Ishikawa (cell line): ENCODE measurements at regions not wholly inside any gene's neighbourhood (a gene's known extent, or its start where the extent isn't known, plus 50 kb on each side); places are given as distances from the start of the nearest gene placed in this dataset.

Source experiments
- TAF1 ChIP-seq: IDR thresholded peaks from 2 replicates; pipeline ENCODE4 v1.6.1; 2012; ENCODE audit warnings: low read depth, mild to moderate bottlenecking
- TF ChIP-seq, protein P1 (sequence below): IDR thresholded peaks from 2 replicates; pipeline ENCODE4 v1.6.1; 2012; ENCODE audit warnings: low read depth, mild to moderate bottlenecking

DNA sequence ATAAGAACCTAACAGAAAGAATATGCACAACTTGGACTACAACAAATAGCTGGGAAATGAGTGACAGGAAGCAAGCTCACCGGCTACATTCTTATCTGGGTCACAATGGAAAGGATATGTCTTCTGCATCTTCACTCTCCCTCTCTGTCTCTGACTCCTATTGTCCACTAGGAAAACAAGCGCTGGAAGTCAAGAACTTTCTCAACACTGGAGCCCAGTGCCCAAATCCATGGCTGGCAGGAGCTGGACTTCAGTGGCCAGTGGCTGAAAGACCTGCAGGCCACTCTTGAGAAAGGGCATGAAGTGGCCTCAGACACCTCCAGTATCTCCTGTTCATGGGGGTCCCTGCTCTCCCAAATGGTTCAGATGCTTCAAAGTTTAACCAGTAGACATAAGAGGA lies 62.0 kb downstream of the FAM50B start:
- TF ChIP-seq, protein P1, sequence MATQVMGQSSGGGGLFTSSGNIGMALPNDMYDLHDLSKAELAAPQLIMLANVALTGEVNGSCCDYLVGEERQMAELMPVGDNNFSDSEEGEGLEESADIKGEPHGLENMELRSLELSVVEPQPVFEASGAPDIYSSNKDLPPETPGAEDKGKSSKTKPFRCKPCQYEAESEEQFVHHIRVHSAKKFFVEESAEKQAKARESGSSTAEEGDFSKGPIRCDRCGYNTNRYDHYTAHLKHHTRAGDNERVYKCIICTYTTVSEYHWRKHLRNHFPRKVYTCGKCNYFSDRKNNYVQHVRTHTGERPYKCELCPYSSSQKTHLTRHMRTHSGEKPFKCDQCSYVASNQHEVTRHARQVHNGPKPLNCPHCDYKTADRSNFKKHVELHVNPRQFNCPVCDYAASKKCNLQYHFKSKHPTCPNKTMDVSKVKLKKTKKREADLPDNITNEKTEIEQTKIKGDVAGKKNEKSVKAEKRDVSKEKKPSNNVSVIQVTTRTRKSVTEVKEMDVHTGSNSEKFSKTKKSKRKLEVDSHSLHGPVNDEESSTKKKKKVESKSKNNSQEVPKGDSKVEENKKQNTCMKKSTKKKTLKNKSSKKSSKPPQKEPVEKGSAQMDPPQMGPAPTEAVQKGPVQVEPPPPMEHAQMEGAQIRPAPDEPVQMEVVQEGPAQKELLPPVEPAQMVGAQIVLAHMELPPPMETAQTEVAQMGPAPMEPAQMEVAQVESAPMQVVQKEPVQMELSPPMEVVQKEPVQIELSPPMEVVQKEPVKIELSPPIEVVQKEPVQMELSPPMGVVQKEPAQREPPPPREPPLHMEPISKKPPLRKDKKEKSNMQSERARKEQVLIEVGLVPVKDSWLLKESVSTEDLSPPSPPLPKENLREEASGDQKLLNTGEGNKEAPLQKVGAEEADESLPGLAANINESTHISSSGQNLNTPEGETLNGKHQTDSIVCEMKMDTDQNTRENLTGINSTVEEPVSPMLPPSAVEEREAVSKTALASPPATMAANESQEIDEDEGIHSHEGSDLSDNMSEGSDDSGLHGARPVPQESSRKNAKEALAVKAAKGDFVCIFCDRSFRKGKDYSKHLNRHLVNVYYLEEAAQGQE, result no peak
- no peak for TF ChIP-seq TAF1
